Esophagus squamous epithelium (tissue), 4 donors: ENCODE measurements at regions not wholly inside any gene's neighbourhood (a gene's known extent, or its start where the extent isn't known, plus 50 kb on each side); places are given as distances from the start of the nearest gene placed in this dataset.

Experiments
- CTCF ChIP-seq, 6 experiments: fragments of 450-650 bp in 4 of 6; fragments of 200-600 bp in 2 of 6; sonication (generic) in 2 of 6; IDR thresholded peaks; one replicate each; pipeline ENCODE4 v1.5.1; 2016 to 2019; ENCODE audit warnings: antibody characterized with exemption in 6 of 6, mild to moderate bottlenecking in 4 of 6, moderate library complexity in 4 of 6
- POLR2A ChIP-seq, 4 donors: fragments of 450-650 bp; IDR thresholded peaks; one replicate each; pipeline ENCODE4 v1.6.1; 2017; ENCODE audit warnings: antibody characterized with exemption in 4 of 4, mild to moderate bottlenecking in 4 of 4, moderate library complexity in 3 of 4

GRCh38 chr6:167706313-167707109 lies 120.2 kb upstream of the AFDN start:
- TF ChIP-seq CTCF (IDR thresholded peaks at IDR 0.05) (no peak), POLR2A (IDR thresholded peaks at IDR 0.05) (no peak)
